Lower lobe of right lung (tissue), 2 donors: ENCODE measurements at regions not wholly inside any gene's neighbourhood (a gene's known extent, or its start where the extent isn't known, plus 50 kb on each side); places are given as distances from the start of the nearest gene placed in this dataset.

Experiments
- ATAC-seq, 2 donors: fragments of 200-7000 bp; cut with Tn5 transposase; one replicate each; pipeline ENCODE4 v1.9.1; 2020 to 2022; ENCODE audit warnings: mild to moderate bottlenecking in 2 of 2, moderate library complexity in 2 of 2
- DNase-seq: peaks from one replicate; pipeline ENCODE4 v3.0.0-alpha.2; 2020
- H3K27ac ChIP-seq: fragments of 200-600 bp; one replicate; pipeline ENCODE4 v1.8.0; 2022
- H3K27me3 ChIP-seq: fragments of 200-600 bp; one replicate; pipeline ENCODE4 v1.8.0; 2022; ENCODE audit warnings: low read depth
- H3K36me3 ChIP-seq: fragments of 200-600 bp; one replicate; pipeline ENCODE4 v1.8.0; 2022; ENCODE audit warnings: mild to moderate bottlenecking
- H3K4me1 ChIP-seq: fragments of 200-600 bp; one replicate; pipeline ENCODE4 v1.8.0; 2022
- H3K4me3 ChIP-seq: fragments of 200-600 bp; one replicate; pipeline ENCODE4 v1.8.0; 2022; ENCODE audit warnings: mild to moderate bottlenecking
- H3K9me3 ChIP-seq: fragments of 200-600 bp; one replicate; pipeline ENCODE4 v1.8.0; 2022
- intact Hi-C: fragments of 100-400 bp; cut with DNase I; formaldehyde crosslinking; loops from one replicate; pipeline ENCODE4 v1.11.0; 2022
- TF ChIP-seq, protein P1 (sequence below): fragments of 200-600 bp; IDR thresholded peaks from one replicate; pipeline ENCODE4 v1.8.0; 2022; ENCODE audit warnings: antibody characterized with exemption, mild to moderate bottlenecking
- donor health status: DM: no; HTN: yes; CAD: no; lungs with severe emphysema.

DNA sequence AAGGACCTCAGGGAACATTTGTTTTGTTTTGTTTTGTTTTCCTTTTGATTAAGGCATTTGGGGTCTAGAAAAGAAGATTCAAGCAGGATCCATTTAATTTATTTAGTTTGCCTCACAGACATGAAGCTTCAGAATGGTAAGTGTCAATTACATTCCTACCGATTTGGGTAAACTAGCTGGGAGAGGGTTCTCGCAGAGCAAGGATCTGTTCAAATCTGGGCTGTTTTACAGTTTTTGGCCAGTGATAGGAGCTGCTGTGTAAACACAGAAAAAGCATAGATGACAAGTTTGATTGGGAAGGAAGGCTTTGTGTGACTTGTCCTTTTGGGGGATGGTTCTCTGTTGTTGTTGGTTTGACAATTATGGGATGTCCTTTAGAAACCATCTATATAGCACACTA is 470.3 kb upstream of the WWC1 start:
- Histone ChIP-seq H3K36me3 (no peaks in the 10 kb centered on the region), H3K4me1 (no peaks in the 10 kb centered on the region), H3K27ac (no peak overlapping the region), H3K9me3 (no peaks in the 10 kb centered on the region), H3K27me3 (no peaks in the 10 kb centered on the region), H3K4me3 (no peak overlapping the region)
- TF ChIP-seq, protein P1, sequence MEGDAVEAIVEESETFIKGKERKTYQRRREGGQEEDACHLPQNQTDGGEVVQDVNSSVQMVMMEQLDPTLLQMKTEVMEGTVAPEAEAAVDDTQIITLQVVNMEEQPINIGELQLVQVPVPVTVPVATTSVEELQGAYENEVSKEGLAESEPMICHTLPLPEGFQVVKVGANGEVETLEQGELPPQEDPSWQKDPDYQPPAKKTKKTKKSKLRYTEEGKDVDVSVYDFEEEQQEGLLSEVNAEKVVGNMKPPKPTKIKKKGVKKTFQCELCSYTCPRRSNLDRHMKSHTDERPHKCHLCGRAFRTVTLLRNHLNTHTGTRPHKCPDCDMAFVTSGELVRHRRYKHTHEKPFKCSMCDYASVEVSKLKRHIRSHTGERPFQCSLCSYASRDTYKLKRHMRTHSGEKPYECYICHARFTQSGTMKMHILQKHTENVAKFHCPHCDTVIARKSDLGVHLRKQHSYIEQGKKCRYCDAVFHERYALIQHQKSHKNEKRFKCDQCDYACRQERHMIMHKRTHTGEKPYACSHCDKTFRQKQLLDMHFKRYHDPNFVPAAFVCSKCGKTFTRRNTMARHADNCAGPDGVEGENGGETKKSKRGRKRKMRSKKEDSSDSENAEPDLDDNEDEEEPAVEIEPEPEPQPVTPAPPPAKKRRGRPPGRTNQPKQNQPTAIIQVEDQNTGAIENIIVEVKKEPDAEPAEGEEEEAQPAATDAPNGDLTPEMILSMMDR: no peak
- intact Hi-C loops: no loop called here
- DNase-seq (no peak), ATAC-seq (no peak)

DNA sequence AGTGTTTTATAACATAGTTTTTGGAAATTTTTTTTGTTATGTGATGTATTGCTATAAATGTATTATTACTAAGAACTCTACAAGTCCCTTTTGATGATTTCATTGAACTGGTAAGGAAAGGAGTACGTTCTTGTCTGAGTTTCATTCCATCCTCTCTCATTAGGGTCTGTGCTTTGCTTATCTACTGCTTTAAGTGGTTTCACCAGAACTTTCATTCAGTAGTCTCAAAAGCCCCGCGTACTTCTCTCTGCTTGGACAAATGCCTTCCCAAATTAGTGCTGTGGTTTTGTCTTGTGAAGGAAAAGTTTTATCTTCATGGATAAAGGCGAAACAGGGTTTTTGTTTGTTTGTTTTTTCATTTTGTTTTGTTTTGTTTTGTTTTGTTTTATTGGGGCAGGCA is 469.8 kb upstream of the WWC1 start:
- H3K4me3 ChIP-seq: no peak overlapping the region

DNA sequence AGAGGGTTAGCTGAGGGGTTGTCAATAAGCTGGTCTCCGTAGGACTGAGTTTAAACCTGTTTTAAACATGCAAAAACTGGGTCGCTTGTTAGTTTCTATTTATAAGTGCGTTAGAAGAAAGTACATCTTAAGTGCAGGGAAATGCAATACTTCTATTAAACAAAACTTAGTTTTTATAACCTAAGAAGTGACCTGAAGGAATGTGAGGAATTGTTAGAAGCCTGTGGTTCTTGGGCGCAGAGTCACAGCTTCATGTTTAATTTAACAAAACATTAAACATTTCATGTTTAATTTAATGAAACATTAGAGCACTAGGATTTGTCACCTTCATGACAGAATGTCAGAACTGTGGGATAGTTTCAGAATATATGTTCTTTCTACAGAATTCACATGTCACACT is 469.2 kb upstream of the WWC1 start:
- DNase-seq (no peak), ATAC-seq (no peak)
- Histone ChIP-seq H3K4me3 (no peak overlapping the region), H3K9me3 (no peaks in the 10 kb centered on the region), H3K27ac (no peak overlapping the region), H3K36me3 (no peaks in the 10 kb centered on the region), H3K4me1 (no peaks in the 10 kb centered on the region), H3K27me3 (no peaks in the 10 kb centered on the region)
- TF ChIP-seq, protein P1: no peak
- intact Hi-C loops: no loop called here

More for the DNA sequence above, 469.8 kb upstream of the WWC1 start:
- no peaks in the 10 kb centered on the region for H3K9me3 ChIP-seq
- no peak overlapping the region for H3K27ac ChIP-seq
- intact Hi-C loops: no loop called here
- H3K36me3 ChIP-seq: no peaks in the 10 kb centered on the region
- ATAC-seq (no peak), DNase-seq (no peak)
- no peaks in the 10 kb centered on the region for H3K4me1 ChIP-seq
- H3K27me3 ChIP-seq: no peaks in the 10 kb centered on the region
- TF ChIP-seq, protein P1: no peak

DNA sequence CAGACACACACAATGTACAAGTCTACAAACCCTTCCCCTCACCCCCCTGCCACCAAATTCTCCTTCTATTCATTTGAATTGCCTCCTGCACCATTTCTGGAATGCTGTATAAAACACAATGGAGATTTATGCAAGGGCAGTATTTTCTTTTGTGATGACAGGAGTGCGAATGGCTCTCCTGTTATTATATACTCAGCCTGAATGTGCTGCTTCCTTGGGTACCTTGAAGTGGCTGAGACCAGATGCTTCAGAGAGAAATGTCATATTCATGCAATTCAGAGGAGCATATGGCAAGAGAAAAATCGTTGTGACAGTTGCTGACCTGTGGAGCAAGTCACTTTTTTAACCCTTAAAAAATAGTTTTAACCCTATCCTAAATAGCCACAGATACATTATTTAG is 468.0 kb upstream of the WWC1 start:
- ATAC-seq (no peak), DNase-seq (no peak)
- Histone ChIP-seq H3K27me3 (no peaks in the 10 kb centered on the region), H3K4me3 (no peak overlapping the region), H3K4me1 (no peaks in the 10 kb centered on the region), H3K27ac (no peak overlapping the region), H3K36me3 (no peaks in the 10 kb centered on the region), H3K9me3 (no peaks in the 10 kb centered on the region)
- TF ChIP-seq, protein P1: no peak
- intact Hi-C loops: no loop called here

DNA sequence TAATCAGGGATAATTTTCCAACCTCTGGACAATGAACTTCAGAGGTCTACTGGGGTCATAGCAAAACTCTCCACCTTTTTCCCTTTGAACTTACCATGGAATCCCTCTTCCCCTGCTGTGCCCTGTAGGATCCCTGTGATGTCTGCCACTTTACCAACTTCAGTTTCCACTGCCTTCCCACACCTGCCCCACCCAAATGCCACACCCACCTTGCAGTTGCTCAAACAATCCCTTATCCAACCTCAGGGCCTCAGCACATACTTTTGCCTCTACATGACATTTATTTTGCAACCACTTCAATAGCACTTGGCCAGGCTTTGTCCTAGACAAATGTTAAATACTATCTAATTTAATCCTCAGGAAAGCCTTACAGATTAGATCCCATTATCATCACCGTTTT is 463.7 kb upstream of the WWC1 start:
- H3K4me3 ChIP-seq: no peak overlapping the region
- intact Hi-C loops: no loop called here
- no peak for ATAC-seq

More for the DNA sequence above, 463.7 kb upstream of the WWC1 start:
- DNase-seq: no peak
- H3K9me3 ChIP-seq: no peaks in the 10 kb centered on the region
- TF ChIP-seq, protein P1: no peak
- H3K27me3 ChIP-seq: no peaks in the 10 kb centered on the region
- H3K4me1 ChIP-seq: no peaks in the 10 kb centered on the region
- no peak overlapping the region for H3K27ac ChIP-seq
- H3K36me3 ChIP-seq: no peaks in the 10 kb centered on the region
